GM23248 (cell line): ENCODE measurements at regions not wholly inside any gene's neighbourhood (a gene's known extent, or its start where the extent isn't known, plus 50 kb on each side); places are given as distances from the start of the nearest gene placed in this dataset.

Source experiments
- EZH2 ChIP-seq: fragments of 200-600 bp; sonication (generic); IDR thresholded peaks from 2 replicates; pipeline ENCODE4 v1.6.1; 2018; ENCODE audit warnings: antibody characterized with exemption, mild to moderate bottlenecking; ENCODE audit not compliant: insufficient read depth, poor library complexity, severe bottlenecking
- EZH2phosphoT487 ChIP-seq: fragments of 200-600 bp; sonication (generic); IDR thresholded peaks from 2 replicates; pipeline ENCODE4 v1.6.1; 2018; ENCODE audit warnings: antibody characterized with exemption, moderate library complexity, mild to moderate bottlenecking, low read depth; ENCODE audit not compliant: insufficient read depth

GRCh38 chrX:102044496-102044895, 81.0 kb upstream of the TCEAL2 start:
- no peak for TF ChIP-seq EZH2
- no peak for TF ChIP-seq EZH2phosphoT487
